Lower leg skin (tissue), 3 donors: ENCODE measurements at regions not wholly inside any gene's neighbourhood (a gene's known extent, or its start where the extent isn't known, plus 50 kb on each side); places are given as distances from the start of the nearest gene placed in this dataset.

Source experiments
- POLR2A ChIP-seq, 2 donors: fragments of 450-650 bp; IDR thresholded peaks; one replicate each; pipeline ENCODE4 v1.6.1; 2016 to 2017; ENCODE audit warnings: antibody characterized with exemption in 2 of 2, mild to moderate bottlenecking in 1 of 2, moderate library complexity in 1 of 2
- TF ChIP-seq, protein P1 (sequence below), 3 donors: fragments of 450-650 bp; IDR thresholded peaks; one replicate each; pipeline ENCODE4 v1.5.1; 2016; ENCODE audit warnings: antibody characterized with exemption in 3 of 3, mild to moderate bottlenecking in 3 of 3, moderate library complexity in 2 of 3

DNA sequence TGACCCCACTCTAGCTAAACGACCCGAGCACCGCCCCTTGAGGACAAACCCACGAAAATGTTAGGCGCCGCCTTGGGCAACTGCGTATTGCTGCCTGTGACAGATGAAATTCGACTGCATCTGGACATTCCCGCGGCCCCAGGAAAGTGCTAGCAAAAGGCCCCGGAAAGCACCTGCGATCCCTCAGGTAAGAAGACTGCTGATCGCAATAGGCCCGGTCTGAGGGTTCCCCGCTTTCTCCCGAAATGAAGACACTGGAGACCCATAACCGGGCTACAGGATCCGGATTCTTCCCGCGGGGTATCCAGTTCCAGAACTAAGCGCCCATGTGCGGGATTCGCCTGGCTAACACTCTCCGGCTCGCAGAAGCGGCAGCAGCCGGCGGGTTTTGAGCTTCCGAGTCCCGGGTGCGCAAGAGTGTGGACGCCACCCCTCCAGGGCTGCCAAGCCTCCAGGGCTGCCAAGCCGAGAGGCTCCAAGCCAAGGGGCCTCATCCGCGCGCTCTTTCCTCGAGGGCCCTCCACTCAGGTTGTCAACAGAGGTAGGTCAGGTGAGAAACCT, 157.9 kb upstream of the NBPF11 start:
- TF ChIP-seq, protein P1, sequence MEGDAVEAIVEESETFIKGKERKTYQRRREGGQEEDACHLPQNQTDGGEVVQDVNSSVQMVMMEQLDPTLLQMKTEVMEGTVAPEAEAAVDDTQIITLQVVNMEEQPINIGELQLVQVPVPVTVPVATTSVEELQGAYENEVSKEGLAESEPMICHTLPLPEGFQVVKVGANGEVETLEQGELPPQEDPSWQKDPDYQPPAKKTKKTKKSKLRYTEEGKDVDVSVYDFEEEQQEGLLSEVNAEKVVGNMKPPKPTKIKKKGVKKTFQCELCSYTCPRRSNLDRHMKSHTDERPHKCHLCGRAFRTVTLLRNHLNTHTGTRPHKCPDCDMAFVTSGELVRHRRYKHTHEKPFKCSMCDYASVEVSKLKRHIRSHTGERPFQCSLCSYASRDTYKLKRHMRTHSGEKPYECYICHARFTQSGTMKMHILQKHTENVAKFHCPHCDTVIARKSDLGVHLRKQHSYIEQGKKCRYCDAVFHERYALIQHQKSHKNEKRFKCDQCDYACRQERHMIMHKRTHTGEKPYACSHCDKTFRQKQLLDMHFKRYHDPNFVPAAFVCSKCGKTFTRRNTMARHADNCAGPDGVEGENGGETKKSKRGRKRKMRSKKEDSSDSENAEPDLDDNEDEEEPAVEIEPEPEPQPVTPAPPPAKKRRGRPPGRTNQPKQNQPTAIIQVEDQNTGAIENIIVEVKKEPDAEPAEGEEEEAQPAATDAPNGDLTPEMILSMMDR (IDR thresholded peaks at IDR 0.05): no peak
- no peak for TF ChIP-seq POLR2A (IDR thresholded peaks at IDR 0.05)
